ENCODE measurements at regions not wholly inside any gene's neighbourhood (a gene's known extent, or its start where the extent isn't known, plus 50 kb on each side); places are given as distances from the start of the nearest gene placed in this dataset.

GRCh38 chr16:76007645-76008044, 269.6 kb upstream of the CNTNAP4 start:
- Histone ChIP-seq H3K27ac (no peak overlapping the region), H3K9me3 (no peaks in the 10 kb centered on the region), H3K36me3 (no peaks in the 10 kb centered on the region), H3K4me1 (no peaks in the 10 kb centered on the region), H3K27me3 (no peaks in the 10 kb centered on the region), H3K4me3 (no peak overlapping the region)
- no peak for TF ChIP-seq EP300 (IDR thresholded peaks at IDR 0.05)
- TF ChIP-seq CTCF (IDR thresholded peaks at IDR 0.05) = no peak
- no peak for TF ChIP-seq POLR2A (IDR thresholded peaks at IDR 0.05)
- WGBS, 2 donors = 91 to 95% methylated on average over 1 of the region's 1 CpG
- no peak for DNase-seq (ENCODE audit: low spot score in 2 of 2)

GRCh38 chr16:76023835-76024234, 253.4 kb upstream of the CNTNAP4 start:
- Histone ChIP-seq H3K27ac (no peak overlapping the region), H3K36me3 (no peaks in the 10 kb centered on the region), H3K27me3 (no peaks in the 10 kb centered on the region), H3K4me3 (no peak overlapping the region), H3K9me3 (peaks cover 0 to 10% (median 0%) of the 10 kb centered on the region in 4 donors), H3K4me1 (no peaks in the 10 kb centered on the region)
- WGBS, 2 donors = 85 to 86% methylated on average over 2 of the region's 2 CpGs
- no peak for TF ChIP-seq POLR2A (IDR thresholded peaks at IDR 0.05)
- no peak for TF ChIP-seq CTCF (IDR thresholded peaks at IDR 0.05)
- no peak for DNase-seq (ENCODE audit: low spot score in 2 of 2)

- Histone ChIP-seq H3K9me3 (no peaks in the 10 kb centered on the region), H3K36me3 (no peaks in the 10 kb centered on the region), H3K4me3 (no peak overlapping the region), H3K4me1 (no peaks in the 10 kb centered on the region), H3K27ac (no peak overlapping the region), H3K27me3 (no peaks in the 10 kb centered on the region)
- no peak for DNase-seq (ENCODE audit: low spot score in 2 of 2)
- TF ChIP-seq POLR2A (IDR thresholded peaks at IDR 0.05) (no peak), CTCF (IDR thresholded peaks at IDR 0.05) (no peak), EP300 (IDR thresholded peaks at IDR 0.05) (no peak)
- 47 to 50% methylated on average over 2 of the region's 2 CpGs for WGBS, 2 donors
Measured at GRCh38 chr16:76035689-76036088, 241.5 kb upstream of the CNTNAP4 start.

GRCh38 chr16:76038097-76038496, 239.1 kb upstream of the CNTNAP4 start:
- no peaks in the 10 kb centered on the region for H3K36me3 ChIP-seq
- no peak overlapping the region for H3K4me3 ChIP-seq
- no peak for DNase-seq (ENCODE audit: low spot score in 2 of 2)
- no peak overlapping the region for H3K27ac ChIP-seq
- no peaks in the 10 kb centered on the region for H3K9me3 ChIP-seq
- no peak for TF ChIP-seq CTCF (IDR thresholded peaks at IDR 0.05)
- no peak for TF ChIP-seq EP300 (IDR thresholded peaks at IDR 0.05)
- no peak for TF ChIP-seq POLR2A (IDR thresholded peaks at IDR 0.05)
- no peaks in the 10 kb centered on the region for H3K27me3 ChIP-seq
- no peaks in the 10 kb centered on the region for H3K4me1 ChIP-seq
- WGBS, 2 donors = 78 to 89% methylated on average over 1 of the region's 1 CpG

- Histone ChIP-seq H3K4me1 (no peaks in the 10 kb centered on the region), H3K4me3 (no peak overlapping the region), H3K36me3 (no peaks in the 10 kb centered on the region), H3K9me3 (peaks cover 0 to 16% (median 4%) of the 10 kb centered on the region in 4 donors), H3K27me3 (no peaks in the 10 kb centered on the region), H3K27ac (no peak overlapping the region)
- TF ChIP-seq CTCF (IDR thresholded peaks at IDR 0.05) (no peak), EP300 (IDR thresholded peaks at IDR 0.05) (no peak), POLR2A (IDR thresholded peaks at IDR 0.05) (no peak)
- DNase-seq (ENCODE audit: low spot score in 2 of 2) = no peak
- 84 to 92% methylated on average over 2 of the region's 2 CpGs for WGBS, 2 donors
Measured at GRCh38 chr16:76052725-76053124, 224.5 kb upstream of the CNTNAP4 start.
